HepG2 (cell line): ENCODE measurements at regions not wholly inside any gene's neighbourhood (a gene's known extent, or its start where the extent isn't known, plus 50 kb on each side); places are given as distances from the start of the nearest gene placed in this dataset.

Experiments
- ATAC-seq: fragments of 200-7000 bp; cut with Tn5 transposase; 3 replicates; pipeline ENCODE4 v1.9.1; 2020; ENCODE audit warnings: mild to moderate bottlenecking, moderate library complexity
- BruUV-seq: library from RNA; stranded (reverse); fragments of 400-500 nt; replicated peaks from 2 replicates; lab custom pipeline; 2021; lab: Mats Ljungman, UMichigan
- CTCF ChIA-PET: fragments of 300-600 bp; formaldehyde crosslinking; extraction: SDS; loops from one replicate; lab custom pipeline; 2021; ENCODE audit warnings: low total read pairs, inconsistent platforms, low intra/inter-chr PET ratio; lab: Yijun Ruan, JAX
- POLR2A ChIA-PET: fragments of 350-600 bp; sonication (Branson Sonifier 250); formaldehyde crosslinking; loops from one replicate; lab custom pipeline; 2020; ENCODE audit warnings: antibody characterized with exemption, inconsistent platforms; lab: Yijun Ruan, JAX
- DNase-seq: peaks from one replicate; pipeline ENCODE4 v3.0.0-alpha.2; 2015; ENCODE audit warnings: low spot score
- FAIRE-seq: peaks from 3 replicates; lab custom pipeline; 2011; peaks lifted over from hg19 to GRCh38; lab: Jason Lieb, UNC
- H2AFZ ChIP-seq: one replicate; pipeline ENCODE4 v1.6.1; 2011; ENCODE audit warnings: low read length, inconsistent platforms
- H3K27ac ChIP-seq: fragments of 300-600 bp; 3 replicates; pipeline ENCODE4 v1.8.0; 2011; ENCODE audit warnings: mixed run types, mild to moderate bottlenecking, mixed read lengths, low read length, inconsistent platforms; ENCODE audit not compliant: insufficient read depth; ENCODE audit errors: extremely low read length
- H3K27me3 ChIP-seq, 2 experiments: fragments of 200-600 bp in 1 of 2; 2 replicates in 1 of 2; 3 replicates in 1 of 2; pipeline versions ENCODE4 v1.6.0 to v1.8.0; 2011; ENCODE audit warnings: low read length in 2 of 2, mild to moderate bottlenecking in 2 of 2, moderate library complexity in 2 of 2, inconsistent platforms in 1 of 2; ENCODE audit not compliant: insufficient read depth in 2 of 2, control insufficient read depth in 1 of 2
- H3K36me3 ChIP-seq, 2 experiments: fragments of 200-600 bp in 1 of 2; replicated peaks in 1 of 2; 2 replicates in 1 of 2; 3 replicates in 1 of 2; pipeline versions ENCODE4 v1.5.1 to v1.8.0; 2011; ENCODE audit warnings: low read length in 2 of 2, inconsistent platforms in 1 of 2; ENCODE audit not compliant: insufficient read depth in 2 of 2, control insufficient read depth in 1 of 2
- H3K4me1 ChIP-seq: 2 replicates; pipeline ENCODE4 v1.5.1; 2012; ENCODE audit warnings: low read length, inconsistent platforms; ENCODE audit not compliant: insufficient read depth
- H3K4me2 ChIP-seq: 2 replicates; pipeline ENCODE4 v1.6.0; 2011; ENCODE audit warnings: low read depth, low read length, inconsistent platforms
- H3K4me3 ChIP-seq, 3 experiments: fragments of 200-600 bp in 1 of 3; sonication (generic), shearing (Covaris generic) in 1 of 3; replicated peaks in 1 of 3; 2 replicates each; pipeline ENCODE4 v1.5.1; 2011 to 2016; ENCODE audit warnings: low read length in 3 of 3, inconsistent platforms in 2 of 3, low read depth in 2 of 3, mild to moderate bottlenecking in 2 of 3, control low read depth in 1 of 3, mixed read lengths in 1 of 3; ENCODE audit not compliant: insufficient read depth in 1 of 3
- H3K79me2 ChIP-seq: one replicate; pipeline ENCODE4 v1.6.1; 2011; ENCODE audit warnings: low read length, inconsistent platforms; ENCODE audit not compliant: insufficient read depth
- H3K9ac ChIP-seq: 2 replicates; pipeline ENCODE4 v1.6.0; 2011; ENCODE audit warnings: mild to moderate bottlenecking, low read depth, low read length, inconsistent platforms; ENCODE audit not compliant: insufficient read depth
- H3K9me3 ChIP-seq: 2 replicates; pipeline ENCODE4 v1.5.1; 2012; ENCODE audit warnings: mild to moderate bottlenecking, low read length
- H4K20me1 ChIP-seq: 2 replicates; pipeline ENCODE4 v1.6.0; 2011; ENCODE audit warnings: inconsistent platforms, mild to moderate bottlenecking, low read length, moderate library complexity; ENCODE audit not compliant: insufficient read depth
- PHF8 ChIP-seq: sonication (generic); formaldehyde crosslinking; IDR thresholded peaks from 2 replicates; pipeline ENCODE4 v1.5.0; 2020; ENCODE audit warnings: missing genetic modification reagents
- POLR2AphosphoS5 ChIP-seq: IDR thresholded peaks from 2 replicates; pipeline ENCODE4 v1.6.1; 2012; ENCODE audit warnings: low read depth, low read length
- SAP130 ChIP-seq: IDR thresholded peaks from 2 replicates; pipeline ENCODE4 v1.6.1; 2016; ENCODE audit warnings: low read depth
- ZNF292 ChIP-seq: sonication (generic); formaldehyde crosslinking; IDR thresholded peaks from 2 replicates; pipeline ENCODE4 v1.8.1; 2022; ENCODE audit warnings: mild to moderate bottlenecking, low read depth, missing genetic modification reagents, borderline replicate concordance
- ZNF34 ChIP-seq: sonication (generic); formaldehyde crosslinking; IDR thresholded peaks from 2 replicates; pipeline ENCODE4 v1.4.0; 2020; ENCODE audit warnings: mild to moderate bottlenecking, missing genetic modification reagents, borderline replicate concordance
- ZNF510 ChIP-seq: sonication (generic); formaldehyde crosslinking; IDR thresholded peaks from 2 replicates; pipeline ENCODE4 v1.4.0; 2020; ENCODE audit warnings: low read depth, mild to moderate bottlenecking, missing genetic modification reagents
- ZNF670 ChIP-seq: sonication (generic); formaldehyde crosslinking; IDR thresholded peaks from 2 replicates; pipeline ENCODE4 v1.8.0; 2022; ENCODE audit warnings: mild to moderate bottlenecking, missing genetic modification reagents, borderline replicate concordance
- ZSCAN25 ChIP-seq: sonication (generic); formaldehyde crosslinking; IDR thresholded peaks from 2 replicates; pipeline ENCODE4 v1.8.0; 2022; ENCODE audit warnings: mild to moderate bottlenecking, missing genetic modification reagents
- WGBS: methylation state at CpG from one replicate; pipeline ENCODE4 v1.1.6; 2017; ENCODE audit warnings: low lambda C conversion rate; 5-methylcytosine and 5-hydroxymethylcytosine counted together
- in situ Hi-C: cut with HindIII; loops from 2 replicates; pipeline ENCODE4 v1.10.0; 2017; ENCODE audit warnings: low pct_unique_long_range_greater_than_20kb; ENCODE audit not compliant: extremely low pct_ligation_motif_present
- intact Hi-C: fragments of 100-400 bp; cut with micrococcal nuclease; formaldehyde crosslinking; loops from one replicate; pipeline ENCODE4 v1.10.0; 2022; ENCODE audit not compliant: unreplicated experiment
- TF ChIP-seq, protein P1 (sequence below): sonication (generic); formaldehyde crosslinking; IDR thresholded peaks from 2 replicates; pipeline ENCODE4 v1.5.0; 2020; ENCODE audit warnings: missing genetic modification reagents, mild to moderate bottlenecking, borderline replicate concordance
- TF ChIP-seq, protein P2 (sequence below): sonication (generic); formaldehyde crosslinking; IDR thresholded peaks from 2 replicates; pipeline ENCODE4 v1.4.0; 2020; ENCODE audit warnings: mild to moderate bottlenecking, missing genetic modification reagents
- TF ChIP-seq, protein P3 (sequence below), 2 experiments: sonication (generic) in 1 of 2; formaldehyde crosslinking in 1 of 2; IDR thresholded peaks; 2 replicates each; pipeline versions ENCODE4 v1.4.0 to v1.6.1; 2016 to 2020; ENCODE audit warnings: borderline replicate concordance in 1 of 2, low read depth in 1 of 2, mild to moderate bottlenecking in 1 of 2, missing genetic modification reagents in 1 of 2
- TF ChIP-seq, protein P4 (sequence below): sonication (generic); formaldehyde crosslinking; IDR thresholded peaks from 2 replicates; pipeline ENCODE4 v1.8.0; 2022; ENCODE audit warnings: mild to moderate bottlenecking, missing genetic modification reagents, moderate library complexity
- TF ChIP-seq, protein P5 (sequence below): sonication (generic); formaldehyde crosslinking; IDR thresholded peaks from 2 replicates; pipeline ENCODE4 v1.4.0; 2020; ENCODE audit warnings: missing genetic modification reagents

DNA sequence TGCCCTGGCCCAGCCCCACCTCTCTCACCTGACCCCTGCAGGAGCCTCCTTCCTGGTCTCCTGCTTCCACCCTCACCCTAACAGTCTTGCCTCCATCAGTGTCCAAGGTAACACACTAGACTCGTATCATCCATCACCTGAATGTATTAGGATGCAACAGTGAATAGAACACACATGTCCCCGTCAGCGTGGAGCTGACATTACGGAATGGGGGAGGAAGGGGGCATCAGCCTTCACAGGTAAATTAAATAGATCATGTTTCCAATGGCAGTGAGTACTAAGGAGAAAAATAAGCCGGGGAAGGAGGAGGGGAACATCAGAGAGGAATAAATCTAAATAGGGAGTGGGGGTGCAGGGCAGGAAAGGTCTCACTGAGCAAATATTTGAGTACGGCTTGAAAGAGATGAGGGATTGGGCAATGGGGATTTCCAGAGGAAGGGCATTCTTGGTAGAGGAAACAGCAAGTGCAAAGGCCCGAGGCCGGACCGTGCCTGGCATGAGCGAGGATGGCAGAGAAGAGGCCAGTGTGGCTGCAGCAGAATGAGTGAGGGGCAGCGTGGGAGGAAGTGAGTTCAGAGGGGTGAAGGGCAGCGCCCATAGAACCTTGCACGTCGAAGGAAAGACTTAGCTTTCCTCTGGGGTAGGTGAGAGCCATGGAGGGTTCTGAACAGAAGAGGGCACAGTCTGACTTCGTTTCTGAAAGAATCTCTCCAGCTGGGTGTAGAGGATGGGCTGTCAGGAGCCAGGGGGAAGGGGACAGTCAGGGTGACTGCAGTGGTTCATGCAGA lies 110.1 kb upstream of the PTPN1 start:
- peak overlapping the region; percentile 13 to 64 (median 37); a peak in 5 of 6 replicates for H3K4me3 ChIP-seq
- peak; percentile 74 for ATAC-seq
- in situ Hi-C loops (loop anchor here (5.0 kb wide), 2 partner anchors 62 to 108 kb away; no protein-coding TSS in a partner anchor), intact Hi-C loops (loop anchor here (1.0 to 5.0 kb wide), 5 partner anchors 10 to 208 kb away; partner anchors contain the start of gene CEBPB)
- peaks cover 100% of the 10 kb centered on the region for H3K4me1 ChIP-seq
- POLR2A ChIA-PET = interaction anchor here (1.0 to 9.9 kb wide), 46 partner anchors 9 to 1215 kb away, joined by 3 to 299 read pairs (median 6); partner anchors contain the start of genes CEBPB and PTPN1
- peak; percentile 99 for DNase-seq
- FAIRE-seq = peak; percentile 97
- CTCF ChIA-PET = interaction anchor here (1.8 kb wide), 1 partner anchor 60 kb away, joined by 10 read pairs; no protein-coding TSS in a partner anchor
- H4K20me1 ChIP-seq = no peaks in the 10 kb centered on the region
- no peaks in the 10 kb centered on the region for H3K36me3 ChIP-seq
- BruUV-seq = no TSS peak
- no peaks in the 10 kb centered on the region for H3K27me3 ChIP-seq
- no peak overlapping the region for H2AFZ ChIP-seq
- peak overlapping the region; percentile 95 for H3K4me2 ChIP-seq
- peak overlapping the region; percentile 91 for H3K27ac ChIP-seq
- no peaks in the 10 kb centered on the region for H3K9me3 ChIP-seq
- H3K79me2 ChIP-seq = no peaks in the 10 kb centered on the region
- H3K9ac ChIP-seq = peak overlapping the region; percentile 81
- under 1% methylated on average over 15 of the region's 15 CpGs for WGBS
- TF ChIP-seq, protein P1, sequence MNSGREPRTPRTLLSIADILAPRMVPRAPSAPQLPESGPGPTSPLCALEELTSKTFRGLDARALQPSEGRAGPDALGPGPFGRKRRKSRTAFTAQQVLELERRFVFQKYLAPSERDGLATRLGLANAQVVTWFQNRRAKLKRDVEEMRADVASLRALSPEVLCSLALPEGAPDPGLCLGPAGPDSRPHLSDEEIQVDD = no peak
- TF ChIP-seq, protein P2, sequence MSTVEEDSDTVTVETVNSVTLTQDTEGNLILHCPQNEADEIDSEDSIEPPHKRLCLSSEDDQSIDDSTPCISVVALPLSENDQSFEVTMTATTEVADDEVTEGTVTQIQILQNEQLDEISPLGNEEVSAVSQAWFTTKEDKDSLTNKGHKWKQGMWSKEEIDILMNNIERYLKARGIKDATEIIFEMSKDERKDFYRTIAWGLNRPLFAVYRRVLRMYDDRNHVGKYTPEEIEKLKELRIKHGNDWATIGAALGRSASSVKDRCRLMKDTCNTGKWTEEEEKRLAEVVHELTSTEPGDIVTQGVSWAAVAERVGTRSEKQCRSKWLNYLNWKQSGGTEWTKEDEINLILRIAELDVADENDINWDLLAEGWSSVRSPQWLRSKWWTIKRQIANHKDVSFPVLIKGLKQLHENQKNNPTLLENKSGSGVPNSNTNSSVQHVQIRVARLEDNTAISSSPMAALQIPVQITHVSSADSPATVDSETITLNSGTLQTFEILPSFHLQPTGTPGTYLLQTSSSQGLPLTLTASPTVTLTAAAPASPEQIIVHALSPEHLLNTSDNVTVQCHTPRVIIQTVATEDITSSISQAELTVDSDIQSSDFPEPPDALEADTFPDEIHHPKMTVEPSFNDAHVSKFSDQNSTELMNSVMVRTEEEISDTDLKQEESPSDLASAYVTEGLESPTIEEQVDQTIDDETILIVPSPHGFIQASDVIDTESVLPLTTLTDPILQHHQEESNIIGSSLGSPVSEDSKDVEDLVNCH = 0 out of 2 replicates have a peak, but pooled peaks have one; percentile 14
- TF ChIP-seq, protein P3, sequence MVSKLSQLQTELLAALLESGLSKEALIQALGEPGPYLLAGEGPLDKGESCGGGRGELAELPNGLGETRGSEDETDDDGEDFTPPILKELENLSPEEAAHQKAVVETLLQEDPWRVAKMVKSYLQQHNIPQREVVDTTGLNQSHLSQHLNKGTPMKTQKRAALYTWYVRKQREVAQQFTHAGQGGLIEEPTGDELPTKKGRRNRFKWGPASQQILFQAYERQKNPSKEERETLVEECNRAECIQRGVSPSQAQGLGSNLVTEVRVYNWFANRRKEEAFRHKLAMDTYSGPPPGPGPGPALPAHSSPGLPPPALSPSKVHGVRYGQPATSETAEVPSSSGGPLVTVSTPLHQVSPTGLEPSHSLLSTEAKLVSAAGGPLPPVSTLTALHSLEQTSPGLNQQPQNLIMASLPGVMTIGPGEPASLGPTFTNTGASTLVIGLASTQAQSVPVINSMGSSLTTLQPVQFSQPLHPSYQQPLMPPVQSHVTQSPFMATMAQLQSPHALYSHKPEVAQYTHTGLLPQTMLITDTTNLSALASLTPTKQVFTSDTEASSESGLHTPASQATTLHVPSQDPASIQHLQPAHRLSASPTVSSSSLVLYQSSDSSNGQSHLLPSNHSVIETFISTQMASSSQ (IDR thresholded peaks at IDR 0.05; ENCODE audit: low read depth) = peak; percentile 83
- TF ChIP-seq, protein P3 (CRISPR knock-in tag; IDR thresholded peaks at IDR 0.05; ENCODE audit: borderline replicate concordance) = peak; percentile 95
- TF ChIP-seq PHF8 (CRISPR knock-in tag) (peak; percentile 62), ZNF670 (CRISPR knock-in tag) (peak; percentile 76; the same call in 1 of the 2 replicates), POLR2AphosphoS5 (peak; percentile 61), SAP130 (CRISPR knock-in tag) (peak; percentile 92), ZNF292 (CRISPR knock-in tag) (peak; percentile 74; the same call in 1 of the 2 replicates), ZNF510 (CRISPR knock-in tag) (peak; percentile 87), ZSCAN25 (CRISPR knock-in tag) (peak; percentile 96), ZNF34 (CRISPR knock-in tag) (peak; percentile 100)
- TF ChIP-seq, protein P4, sequence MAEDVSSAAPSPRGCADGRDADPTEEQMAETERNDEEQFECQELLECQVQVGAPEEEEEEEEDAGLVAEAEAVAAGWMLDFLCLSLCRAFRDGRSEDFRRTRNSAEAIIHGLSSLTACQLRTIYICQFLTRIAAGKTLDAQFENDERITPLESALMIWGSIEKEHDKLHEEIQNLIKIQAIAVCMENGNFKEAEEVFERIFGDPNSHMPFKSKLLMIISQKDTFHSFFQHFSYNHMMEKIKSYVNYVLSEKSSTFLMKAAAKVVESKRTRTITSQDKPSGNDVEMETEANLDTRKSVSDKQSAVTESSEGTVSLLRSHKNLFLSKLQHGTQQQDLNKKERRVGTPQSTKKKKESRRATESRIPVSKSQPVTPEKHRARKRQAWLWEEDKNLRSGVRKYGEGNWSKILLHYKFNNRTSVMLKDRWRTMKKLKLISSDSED (CRISPR knock-in tag) = no peak
- TF ChIP-seq, protein P5, sequence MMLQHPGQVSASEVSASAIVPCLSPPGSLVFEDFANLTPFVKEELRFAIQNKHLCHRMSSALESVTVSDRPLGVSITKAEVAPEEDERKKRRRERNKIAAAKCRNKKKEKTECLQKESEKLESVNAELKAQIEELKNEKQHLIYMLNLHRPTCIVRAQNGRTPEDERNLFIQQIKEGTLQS (CRISPR knock-in tag) = peak; percentile 54; the same call in 1 of the 2 replicates
